ENCODE measurements at regions not wholly inside any gene's neighbourhood (a gene's known extent, or its start where the extent isn't known, plus 50 kb on each side); places are given as distances from the start of the nearest gene placed in this dataset.

- TF ChIP-seq ZBTB40 (IDR thresholded peaks at IDR 0.05; ENCODE audit: borderline replicate concordance): no peak
- TF ChIP-seq MLLT1 (IDR thresholded peaks at IDR 0.05): no peak
- no peak for TF ChIP-seq GATAD2B (conservative IDR thresholded peaks at IDR 0.05; ENCODE audit: low read depth)
- TF ChIP-seq POU2F2 (IDR thresholded peaks at IDR 0.05; ENCODE audit: borderline replicate concordance, low read depth, low read length): no peak
- TF ChIP-seq BCL3 (IDR thresholded peaks at IDR 0.05; ENCODE audit: borderline replicate concordance, insufficient read depth, low read depth, low read length, poor library complexity, severe bottlenecking): no peak
- no peak for TF ChIP-seq STAT1 (conservative IDR thresholded peaks at IDR 0.05)
These were observed 1170.2 kb upstream of the PRMT6 start (continued) for GRCh38 chr1:105886309-105886708.

All from GM12878 (cell line).